DOHH2 (cell line): ENCODE measurements at regions not wholly inside any gene's neighbourhood (a gene's known extent, or its start where the extent isn't known, plus 50 kb on each side); places are given as distances from the start of the nearest gene placed in this dataset.

Experiments
- H3F3A ChIP-seq: fragments of 200-600 bp; sonication (generic), shearing (Covaris generic); 2 replicates; pipeline ENCODE4 v1.6.0; 2016; ENCODE audit warnings: antibody characterized with exemption, mild to moderate bottlenecking; ENCODE audit not compliant: control insufficient read depth, insufficient read depth
- H3K27ac ChIP-seq: fragments of 200-600 bp; sonication (generic); 2 replicates; pipeline ENCODE4 v1.5.1; 2014; ENCODE audit warnings: low read depth, mild to moderate bottlenecking, low read length, moderate library complexity
- H3K27me3 ChIP-seq: fragments of 200-600 bp; sonication (generic); 2 replicates; pipeline ENCODE4 v1.6.1; 2014; ENCODE audit warnings: mild to moderate bottlenecking, low read length, mixed read lengths; ENCODE audit not compliant: control insufficient read depth
- H3K36me3 ChIP-seq: fragments of 200-600 bp; sonication (generic); 2 replicates; pipeline ENCODE4 v1.6.1; 2014; ENCODE audit warnings: mild to moderate bottlenecking, low read length, moderate library complexity, mixed read lengths; ENCODE audit not compliant: control insufficient read depth
- H3K4me1 ChIP-seq: fragments of 200-600 bp; sonication (generic); 2 replicates; pipeline ENCODE4 v1.6.1; 2014; ENCODE audit warnings: mild to moderate bottlenecking, low read length, mixed read lengths; ENCODE audit not compliant: control insufficient read depth
- H3K4me2 ChIP-seq: fragments of 200-600 bp; sonication (generic); 2 replicates; pipeline ENCODE4 v1.6.0; 2014; ENCODE audit warnings: mild to moderate bottlenecking, low read length, moderate library complexity
- H3K4me3 ChIP-seq: fragments of 200-600 bp; sonication (generic); 2 replicates; pipeline ENCODE4 v1.5.1; 2014; ENCODE audit warnings: mild to moderate bottlenecking, low read length, mixed read lengths
- H3K79me2 ChIP-seq: fragments of 200-600 bp; sonication (generic); 2 replicates; pipeline ENCODE4 v1.6.1; 2014; ENCODE audit warnings: mild to moderate bottlenecking, low read length, mixed read lengths; ENCODE audit not compliant: control insufficient read depth
- H3K9me2 ChIP-seq: fragments of 200-600 bp; sonication (generic); replicated peaks from 2 replicates; pipeline ENCODE4 v1.6.1; 2014; ENCODE audit warnings: mild to moderate bottlenecking, low read length, mixed read lengths; ENCODE audit not compliant: control insufficient read depth
- H3K9me3 ChIP-seq: fragments of 200-600 bp; sonication (generic); 2 replicates; pipeline ENCODE4 v1.6.1; 2014; ENCODE audit warnings: antibody characterized with exemption, low read length, mixed read lengths; ENCODE audit not compliant: control insufficient read depth, insufficient read depth
- H4K20me1 ChIP-seq: fragments of 200-600 bp; sonication (generic); 2 replicates; pipeline ENCODE4 v1.6.0; 2014; ENCODE audit warnings: low read depth, mild to moderate bottlenecking, antibody characterized with exemption, low read length, moderate library complexity; ENCODE audit not compliant: control insufficient read depth, insufficient read depth
- CTCF ChIP-seq: fragments of 200-600 bp; sonication (generic); IDR thresholded peaks from one replicate; pipeline ENCODE4 v1.5.1; 2014; ENCODE audit warnings: antibody characterized with exemption, mild to moderate bottlenecking, low read depth, low read length; ENCODE audit not compliant: poor library complexity, severe bottlenecking
- EZH2phosphoT487 ChIP-seq: fragments of 200-600 bp; sonication (generic); IDR thresholded peaks from 2 replicates; pipeline ENCODE4 v1.6.1; 2017; ENCODE audit warnings: borderline replicate concordance, mild to moderate bottlenecking, antibody characterized with exemption, low read length, moderate library complexity, mixed read lengths

GRCh38 chrX:77298790-77299189, 148.4 kb upstream of the FGF16 start:
- no peak overlapping the region for H3K27ac ChIP-seq
- H3K36me3 ChIP-seq = no peaks in the 10 kb centered on the region
- no peaks in the 10 kb centered on the region for H3K4me1 ChIP-seq
- no peaks in the 10 kb centered on the region for H3K79me2 ChIP-seq
- H3K27me3 ChIP-seq = no peaks in the 10 kb centered on the region
- no peak for TF ChIP-seq CTCF
- no peak for TF ChIP-seq EZH2phosphoT487
- no peak overlapping the region for H3K4me3 ChIP-seq
- H3K4me2 ChIP-seq = no peak overlapping the region
- no peaks in the 10 kb centered on the region for H3K9me3 ChIP-seq
- H4K20me1 ChIP-seq = no peaks in the 10 kb centered on the region
- H3F3A ChIP-seq = no peaks in the 10 kb centered on the region
- H3K9me2 ChIP-seq = no peaks in the 10 kb centered on the region

- Histone ChIP-seq H3F3A (no peaks in the 10 kb centered on the region), H3K4me3 (no peak overlapping the region), H3K9me2 (no peaks in the 10 kb centered on the region), H3K4me1 (no peaks in the 10 kb centered on the region), H3K27ac (no peak overlapping the region), H3K27me3 (no peaks in the 10 kb centered on the region), H3K4me2 (no peak overlapping the region), H3K79me2 (no peaks in the 10 kb centered on the region), H3K36me3 (no peaks in the 10 kb centered on the region), H4K20me1 (no peaks in the 10 kb centered on the region), H3K9me3 (no peaks in the 10 kb centered on the region)
- no peak for TF ChIP-seq CTCF
- TF ChIP-seq EZH2phosphoT487 = no peak
Measured at GRCh38 chrX:77299549-77299948, 147.6 kb upstream of the FGF16 start.

GRCh38 chrX:77342004-77342403, 105.2 kb upstream of the FGF16 start:
- no peak for TF ChIP-seq CTCF
- TF ChIP-seq EZH2phosphoT487 = no peak

GRCh38 chrX:77346859-77347258, 100.3 kb upstream of the FGF16 start:
- TF ChIP-seq CTCF = no peak
- TF ChIP-seq EZH2phosphoT487 = no peak
- Histone ChIP-seq H3K4me1 (no peaks in the 10 kb centered on the region), H3F3A (no peaks in the 10 kb centered on the region), H3K79me2 (no peaks in the 10 kb centered on the region), H3K9me2 (no peaks in the 10 kb centered on the region), H3K9me3 (no peaks in the 10 kb centered on the region), H3K27me3 (no peaks in the 10 kb centered on the region), H4K20me1 (no peaks in the 10 kb centered on the region), H3K27ac (no peak overlapping the region), H3K4me3 (no peak overlapping the region), H3K4me2 (no peak overlapping the region), H3K36me3 (no peaks in the 10 kb centered on the region)

More at GRCh38 chrX:77342004-77342403, 105.2 kb upstream of the FGF16 start:
- H3K36me3 ChIP-seq = no peaks in the 10 kb centered on the region
- H3K27ac ChIP-seq = no peak overlapping the region
- H4K20me1 ChIP-seq = no peaks in the 10 kb centered on the region
- H3K9me2 ChIP-seq = no peaks in the 10 kb centered on the region
- H3K9me3 ChIP-seq = no peaks in the 10 kb centered on the region
- no peak overlapping the region for H3K4me2 ChIP-seq
- H3K79me2 ChIP-seq = no peaks in the 10 kb centered on the region
- H3K4me3 ChIP-seq = no peak overlapping the region
- no peaks in the 10 kb centered on the region for H3K27me3 ChIP-seq
- no peaks in the 10 kb centered on the region for H3F3A ChIP-seq
- no peaks in the 10 kb centered on the region for H3K4me1 ChIP-seq
